Fibroblast of villous mesenchyme (primary cell): ENCODE measurements at regions not wholly inside any gene's neighbourhood (a gene's known extent, or its start where the extent isn't known, plus 50 kb on each side); places are given as distances from the start of the nearest gene placed in this dataset.

Experiments used
- DNase-seq: peaks from one replicate; pipeline ENCODE4 v3.0.0-alpha.2; 2010; ENCODE audit warnings: low read depth
- H3K4me3 ChIP-seq: 2 replicates; pipeline ENCODE4 v1.5.1; 2011; ENCODE audit warnings: low read depth, mild to moderate bottlenecking, low read length
- TF ChIP-seq, protein P1 (sequence below): IDR thresholded peaks from 2 replicates; pipeline ENCODE4 v1.5.1; 2012; ENCODE audit warnings: low read depth, mild to moderate bottlenecking, low read length; ENCODE audit not compliant: insufficient read depth

DNA sequence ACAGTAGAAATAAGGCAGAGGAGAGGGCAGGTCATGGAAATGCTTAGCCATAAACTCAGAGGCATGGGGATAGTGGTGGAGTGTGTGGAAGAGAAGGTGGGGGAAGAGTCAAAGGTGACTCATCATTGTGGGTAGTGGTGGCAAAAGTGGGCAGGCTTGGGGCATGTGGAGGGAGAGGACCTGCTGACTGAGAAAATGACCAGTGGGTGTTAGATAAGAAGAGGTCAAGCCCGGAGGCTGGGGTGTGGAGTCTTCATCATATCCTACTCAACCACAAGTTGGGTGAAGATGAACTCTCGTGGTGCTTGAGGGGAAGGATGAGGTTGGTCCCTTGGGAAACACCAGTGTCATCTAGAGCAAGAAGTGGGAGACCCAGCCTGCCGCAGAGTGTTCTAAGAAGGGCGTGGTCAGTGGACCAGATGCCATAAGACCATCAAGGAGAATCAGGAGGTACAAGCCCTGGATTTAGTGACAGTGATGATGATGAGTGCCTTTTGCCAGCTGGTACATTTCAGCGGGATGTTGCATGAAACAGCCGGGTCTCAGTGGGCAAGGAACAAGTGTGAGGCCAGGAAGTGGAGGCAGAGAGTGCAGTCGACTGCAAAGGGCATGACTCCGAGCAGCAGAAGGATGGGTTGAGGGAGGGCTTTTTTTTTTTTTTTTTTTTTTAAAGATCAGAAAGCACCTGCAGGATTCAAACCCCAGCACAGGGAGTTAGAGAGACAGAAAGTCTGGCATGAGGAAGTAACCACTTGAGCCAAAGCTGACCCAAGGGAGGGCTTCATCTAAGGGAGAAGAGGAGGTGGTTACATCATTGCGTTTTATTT lies 122.6 kb upstream of the SPRED2 start:
- TF ChIP-seq, protein P1, sequence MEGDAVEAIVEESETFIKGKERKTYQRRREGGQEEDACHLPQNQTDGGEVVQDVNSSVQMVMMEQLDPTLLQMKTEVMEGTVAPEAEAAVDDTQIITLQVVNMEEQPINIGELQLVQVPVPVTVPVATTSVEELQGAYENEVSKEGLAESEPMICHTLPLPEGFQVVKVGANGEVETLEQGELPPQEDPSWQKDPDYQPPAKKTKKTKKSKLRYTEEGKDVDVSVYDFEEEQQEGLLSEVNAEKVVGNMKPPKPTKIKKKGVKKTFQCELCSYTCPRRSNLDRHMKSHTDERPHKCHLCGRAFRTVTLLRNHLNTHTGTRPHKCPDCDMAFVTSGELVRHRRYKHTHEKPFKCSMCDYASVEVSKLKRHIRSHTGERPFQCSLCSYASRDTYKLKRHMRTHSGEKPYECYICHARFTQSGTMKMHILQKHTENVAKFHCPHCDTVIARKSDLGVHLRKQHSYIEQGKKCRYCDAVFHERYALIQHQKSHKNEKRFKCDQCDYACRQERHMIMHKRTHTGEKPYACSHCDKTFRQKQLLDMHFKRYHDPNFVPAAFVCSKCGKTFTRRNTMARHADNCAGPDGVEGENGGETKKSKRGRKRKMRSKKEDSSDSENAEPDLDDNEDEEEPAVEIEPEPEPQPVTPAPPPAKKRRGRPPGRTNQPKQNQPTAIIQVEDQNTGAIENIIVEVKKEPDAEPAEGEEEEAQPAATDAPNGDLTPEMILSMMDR, result no peak
- H3K4me3 ChIP-seq, result no peak overlapping the region
- no peak for DNase-seq

DNA sequence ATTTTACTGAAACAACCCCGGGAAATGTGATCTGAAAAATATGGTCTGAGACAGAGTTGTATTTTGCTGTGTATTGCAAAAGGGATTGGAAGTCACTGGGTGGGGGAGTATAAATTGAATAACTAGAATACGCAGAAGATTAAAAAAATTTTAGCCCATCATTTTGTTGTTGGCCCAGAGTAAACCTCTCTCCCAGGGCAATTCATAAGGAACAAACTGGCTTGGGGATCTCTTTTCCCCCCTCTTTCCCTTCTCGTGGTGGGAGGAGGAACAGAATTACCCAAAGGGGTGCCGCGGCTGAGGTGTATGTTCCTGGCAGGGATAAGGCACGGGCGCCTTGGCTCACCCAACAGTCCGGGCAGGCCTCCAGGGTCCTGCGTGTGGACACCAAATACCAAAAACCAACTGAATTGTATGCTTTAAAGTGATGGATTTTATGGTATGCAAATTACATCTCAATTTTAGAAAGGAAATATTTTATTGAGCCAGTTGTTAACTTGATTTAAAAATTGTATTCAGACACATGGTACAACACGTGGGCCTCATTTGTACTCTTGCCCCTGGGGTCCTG lies 121.2 kb upstream of the SPRED2 start:
- TF ChIP-seq, protein P1, result no peak
- DNase-seq, result no peak

DNA sequence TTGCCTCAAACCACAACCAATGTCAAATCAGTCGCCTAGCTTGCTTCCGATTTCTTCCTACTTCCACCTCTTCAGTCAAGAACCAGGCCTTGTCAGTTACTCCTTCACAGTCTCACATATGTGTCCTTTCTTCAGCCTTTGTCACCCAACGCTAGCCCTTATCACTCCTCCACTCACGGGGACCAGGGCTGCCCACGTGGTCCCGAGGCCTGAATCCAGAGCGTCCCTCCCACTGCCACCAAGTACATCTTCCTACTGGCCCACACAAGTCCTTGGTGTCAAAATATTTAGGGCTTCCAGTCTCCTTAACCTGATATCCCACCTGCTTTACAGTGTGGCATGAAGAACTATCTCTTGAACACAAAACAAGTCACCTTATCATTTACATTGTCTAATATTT lies 119.1 kb upstream of the SPRED2 start:
- H3K4me3 ChIP-seq, result no peak overlapping the region
- no peak for DNase-seq
- TF ChIP-seq, protein P1, result no peak

More for the DNA sequence above, 121.2 kb upstream of the SPRED2 start:
- no peak overlapping the region for H3K4me3 ChIP-seq

DNA sequence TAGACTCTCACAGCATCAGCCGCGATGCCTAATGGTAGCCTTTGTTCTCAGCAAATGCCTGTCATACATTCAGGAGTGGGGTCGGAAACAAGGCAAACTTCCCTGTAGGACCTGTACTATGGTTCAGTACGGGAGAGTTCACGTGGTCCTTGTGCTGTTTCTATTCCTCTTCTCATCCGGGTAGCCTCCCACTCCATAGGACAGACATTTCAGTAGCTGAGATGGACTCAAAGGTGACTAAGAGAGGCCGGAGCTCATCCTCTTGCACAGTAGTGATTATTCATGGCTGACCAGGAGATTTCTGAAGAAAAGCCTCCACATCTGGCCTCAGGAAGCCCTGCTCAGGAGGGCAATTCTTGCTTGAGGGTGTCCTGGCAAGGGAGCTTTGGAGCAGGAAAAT lies 117.8 kb upstream of the SPRED2 start:
- TF ChIP-seq, protein P1, result no peak
- no peak for DNase-seq
- no peak overlapping the region for H3K4me3 ChIP-seq

DNA sequence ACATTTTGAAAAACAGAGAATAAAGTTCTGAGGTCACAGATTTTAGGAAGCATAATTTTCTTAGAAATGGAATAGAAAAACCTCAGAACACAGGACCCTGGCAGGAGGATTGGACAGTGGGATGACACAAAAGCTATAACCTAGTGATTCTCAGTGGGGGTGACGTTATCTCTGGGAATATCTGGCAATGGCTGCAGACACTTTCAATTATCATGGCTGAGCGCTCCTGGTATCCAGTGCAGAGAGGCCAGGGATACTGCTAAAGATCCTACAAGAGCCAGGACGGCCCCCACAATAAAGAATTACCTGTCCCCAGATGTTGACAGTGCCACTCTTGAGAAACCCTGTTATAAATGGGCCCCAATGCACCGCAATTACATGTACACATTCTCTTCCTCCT lies 117.2 kb upstream of the SPRED2 start:
- TF ChIP-seq, protein P1, result no peak
- no peak overlapping the region for H3K4me3 ChIP-seq
- no peak for DNase-seq

DNA sequence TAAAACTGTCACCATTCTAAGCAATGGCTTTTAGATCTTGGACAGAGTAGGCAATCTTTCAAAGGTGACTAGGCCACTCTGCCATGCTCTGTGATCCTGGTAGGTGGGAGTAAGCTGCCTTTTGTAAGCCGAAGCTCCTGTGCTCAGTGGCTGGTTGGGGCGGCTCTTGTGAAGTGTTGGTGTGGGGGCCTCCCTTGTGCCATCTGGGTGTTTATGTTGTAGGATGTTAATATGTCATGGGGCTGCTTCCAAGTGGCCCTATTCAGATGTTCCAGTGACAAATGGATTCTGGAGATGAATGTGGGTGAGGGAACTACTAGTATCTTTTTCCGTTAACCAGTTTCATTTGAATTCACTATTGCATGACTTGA lies 116.8 kb upstream of the SPRED2 start:
- DNase-seq, result no peak
- H3K4me3 ChIP-seq, result no peak overlapping the region
- TF ChIP-seq, protein P1, result no peak
